Spleen (tissue), 7 donors: ENCODE measurements at regions not wholly inside any gene's neighbourhood (a gene's known extent, or its start where the extent isn't known, plus 50 kb on each side); places are given as distances from the start of the nearest gene placed in this dataset.

Experiments used
- POLR2A ChIP-seq, 3 donors: fragments of 450-650 bp; IDR thresholded peaks; one replicate each; pipeline ENCODE4 v1.5.1; 2017; ENCODE audit warnings: antibody characterized with exemption in 3 of 3, mild to moderate bottlenecking in 1 of 3
- POLR2AphosphoS5 ChIP-seq, 3 donors: sonication (generic); formaldehyde crosslinking; IDR thresholded peaks; one replicate each; pipeline ENCODE4 v1.5.1; 2017; ENCODE audit warnings: antibody characterized with exemption in 3 of 3
- TF ChIP-seq, protein P1 (sequence below), 11 experiments: fragments of 200-600 bp in 7 of 11; fragments of 450-650 bp in 4 of 11; sonication (generic) in 4 of 11; IDR thresholded peaks in 8 of 11; conservative IDR thresholded peaks in 3 of 11; 1 replicate in 7 of 11; 2 replicates in 4 of 11; pipeline versions ENCODE4 v1.4.0 to v1.8.0; 2016 to 2021; ENCODE audit warnings: antibody characterized with exemption in 11 of 11, inconsistent platforms in 4 of 11, mild to moderate bottlenecking in 1 of 11
- donor health status: DM: no; HTN: no; CAD: no; lungs with moderate emphysema.
- donor health status: DM: no; HTN: no; CAD: no.
- donor health status: DM: no; HTN: no; CAD: no.

DNA sequence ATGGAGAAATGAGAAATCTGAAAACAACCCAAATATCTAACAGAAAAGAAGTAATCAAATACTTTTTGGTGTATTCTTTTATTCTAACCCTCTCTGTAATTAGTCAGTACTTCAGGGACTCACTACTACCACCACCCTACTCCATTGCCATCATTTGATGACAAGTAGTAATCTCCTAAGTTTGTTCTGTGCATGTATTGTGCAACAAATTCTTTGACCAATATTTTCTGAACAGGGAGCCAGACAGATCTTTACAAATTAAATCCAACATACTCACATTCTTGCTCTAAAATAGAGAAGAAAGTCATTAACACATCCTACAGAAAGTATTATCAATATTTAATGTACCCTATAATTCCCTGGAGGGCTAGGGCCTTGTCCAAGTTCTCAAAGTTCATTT, 1416.4 kb downstream of the DSC3 start:
- TF ChIP-seq, protein P1, sequence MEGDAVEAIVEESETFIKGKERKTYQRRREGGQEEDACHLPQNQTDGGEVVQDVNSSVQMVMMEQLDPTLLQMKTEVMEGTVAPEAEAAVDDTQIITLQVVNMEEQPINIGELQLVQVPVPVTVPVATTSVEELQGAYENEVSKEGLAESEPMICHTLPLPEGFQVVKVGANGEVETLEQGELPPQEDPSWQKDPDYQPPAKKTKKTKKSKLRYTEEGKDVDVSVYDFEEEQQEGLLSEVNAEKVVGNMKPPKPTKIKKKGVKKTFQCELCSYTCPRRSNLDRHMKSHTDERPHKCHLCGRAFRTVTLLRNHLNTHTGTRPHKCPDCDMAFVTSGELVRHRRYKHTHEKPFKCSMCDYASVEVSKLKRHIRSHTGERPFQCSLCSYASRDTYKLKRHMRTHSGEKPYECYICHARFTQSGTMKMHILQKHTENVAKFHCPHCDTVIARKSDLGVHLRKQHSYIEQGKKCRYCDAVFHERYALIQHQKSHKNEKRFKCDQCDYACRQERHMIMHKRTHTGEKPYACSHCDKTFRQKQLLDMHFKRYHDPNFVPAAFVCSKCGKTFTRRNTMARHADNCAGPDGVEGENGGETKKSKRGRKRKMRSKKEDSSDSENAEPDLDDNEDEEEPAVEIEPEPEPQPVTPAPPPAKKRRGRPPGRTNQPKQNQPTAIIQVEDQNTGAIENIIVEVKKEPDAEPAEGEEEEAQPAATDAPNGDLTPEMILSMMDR (IDR thresholded peaks at IDR 0.05 in 8 of 11, conservative IDR thresholded peaks at IDR 0.05 in 3 of 11) = no peak
- TF ChIP-seq POLR2AphosphoS5 (IDR thresholded peaks at IDR 0.05) = no peak
- no peak for TF ChIP-seq POLR2A (IDR thresholded peaks at IDR 0.05)
